HCT116 (cell line): ENCODE measurements at regions not wholly inside any gene's neighbourhood (a gene's known extent, or its start where the extent isn't known, plus 50 kb on each side); places are given as distances from the start of the nearest gene placed in this dataset.

ENCODE experiments used
- ATAC-seq: fragments of 200-7000 bp; cut with Tn5 transposase; 2 replicates; pipeline ENCODE4 v1.9.1; 2020; ENCODE audit warnings: mild to moderate bottlenecking, moderate library complexity
- BruUV-seq: library from RNA; stranded (reverse); fragments of 400-500 nt; replicated peaks from 2 replicates; lab custom pipeline; 2021; lab: Mats Ljungman, UMichigan
- CTCF ChIA-PET: fragments of 300-600 bp; sonication (Branson Sonifier 250); formaldehyde crosslinking; loops from one replicate; lab custom pipeline; 2021; ENCODE audit warnings: antibody characterized with exemption; lab: Charles Lee
- POLR2A ChIA-PET: fragments of 300-600, 350-600 bp; sonication (Branson Sonifier 250); formaldehyde crosslinking; loops from one replicate; lab custom pipeline; 2021; ENCODE audit warnings: antibody characterized with exemption; lab: Charles Lee
- RAD21 ChIA-PET, 2 experiments: fragments of 300-600 bp; sonication (Branson Sonifier 250); formaldehyde crosslinking; loops; one replicate each; lab custom pipeline; 2023; ENCODE audit warnings: low total read pairs in 2 of 2; ENCODE audit not compliant: uncharacterized antibody in 2 of 2, unreplicated experiment in 2 of 2, low non-redundant PET in 1 of 2; lab: Charles Lee
- DNase-seq: peaks from one replicate; pipeline ENCODE4 v3.0.0-alpha.2; 2010; ENCODE audit warnings: low read depth, low spot score
- H2AFZ ChIP-seq: fragments of 200-600 bp; shearing (Covaris generic), sonication (generic); 2 replicates; pipeline ENCODE4 v1.6.1; 2017; ENCODE audit warnings: low read depth, mixed run types, mixed read lengths, antibody characterized with exemption, low read length; ENCODE audit not compliant: poor library complexity, severe bottlenecking
- H3K27ac ChIP-seq: 2 replicates; pipeline ENCODE4 v1.5.1; 2012; ENCODE audit warnings: low read depth, low read length
- H3K27me3 ChIP-seq: fragments of 200-600 bp; sonication (generic); 2 replicates; pipeline ENCODE4 v1.6.1; 2016; ENCODE audit warnings: mixed run types, low read length, mixed read lengths; ENCODE audit not compliant: insufficient read depth
- H3K36me3 ChIP-seq, 2 experiments: fragments of 200-500 bp in 1 of 2; fragments of 200-600 bp in 1 of 2; sonication (Bioruptor generic) in 1 of 2; sonication (generic) in 1 of 2; 2 replicates each; pipeline versions ENCODE4 v1.5.1 to v1.6.1; 2014 to 2016; ENCODE audit warnings: low read length in 2 of 2, inconsistent platforms in 1 of 2, mixed read lengths in 1 of 2, mixed run types in 1 of 2; ENCODE audit not compliant: insufficient read depth in 2 of 2, control insufficient read depth in 1 of 2
- H3K4me1 ChIP-seq, 2 experiments: fragments of 200-600 bp in 1 of 2; sonication (generic) in 1 of 2; 2 replicates each; pipeline versions ENCODE4 v1.5.1 to v1.6.1; 2012 to 2017; ENCODE audit warnings: low read length in 2 of 2, inconsistent platforms in 1 of 2, mild to moderate bottlenecking in 1 of 2, mixed read lengths in 1 of 2, mixed run types in 1 of 2, moderate library complexity in 1 of 2; ENCODE audit not compliant: insufficient read depth in 2 of 2, control insufficient read depth in 1 of 2
- H3K4me2 ChIP-seq: fragments of 200-600 bp; sonication (generic); 2 replicates; pipeline ENCODE4 v1.6.1; 2017; ENCODE audit warnings: mixed run types, low read length, mixed read lengths
- H3K4me3 ChIP-seq, 2 experiments: fragments of 200-600 bp in 1 of 2; sonication (generic) in 1 of 2; replicated peaks in 1 of 2; 2 replicates each; pipeline ENCODE4 v1.5.1; 2011 to 2016; ENCODE audit warnings: low read length in 2 of 2, control low read depth in 1 of 2, low read depth in 1 of 2, mild to moderate bottlenecking in 1 of 2, mixed read lengths in 1 of 2, mixed run types in 1 of 2
- H3K79me2 ChIP-seq: fragments of 200-600 bp; sonication (generic); 2 replicates; pipeline ENCODE4 v1.6.1; 2017; ENCODE audit warnings: mild to moderate bottlenecking, mixed run types, low read length, moderate library complexity, mixed read lengths; ENCODE audit not compliant: insufficient read depth
- H3K9ac ChIP-seq: fragments of 200-600 bp; sonication (generic); 2 replicates; pipeline ENCODE4 v1.6.1; 2016; ENCODE audit warnings: low read length, mixed read lengths
- H3K9me2 ChIP-seq: fragments of 200-600 bp; sonication (generic), shearing (Covaris generic); 2 replicates; pipeline ENCODE4 v1.6.1; 2017; ENCODE audit warnings: mixed run types, mild to moderate bottlenecking, moderate library complexity; ENCODE audit not compliant: insufficient read depth
- H3K9me3 ChIP-seq, 2 experiments: fragments of 200-500 bp in 1 of 2; fragments of 200-600 bp in 1 of 2; sonication (Bioruptor generic) in 1 of 2; sonication (generic) in 1 of 2; 2 replicates each; pipeline ENCODE4 v1.6.1; 2014 to 2017; ENCODE audit warnings: low read length in 2 of 2, mixed read lengths in 2 of 2, inconsistent platforms in 1 of 2, low read depth in 1 of 2, mild to moderate bottlenecking in 1 of 2, mixed run types in 1 of 2, moderate library complexity in 1 of 2; ENCODE audit not compliant: control insufficient read depth in 1 of 2, insufficient read depth in 1 of 2
- H4K20me1 ChIP-seq: fragments of 200-600 bp; sonication (generic), shearing (Covaris generic); 2 replicates; pipeline ENCODE4 v1.6.1; 2017; ENCODE audit warnings: mixed run types, mild to moderate bottlenecking, moderate library complexity; ENCODE audit not compliant: insufficient read depth
- ATF3 ChIP-seq: IDR thresholded peaks from 2 replicates; pipeline ENCODE4 v1.6.1; 2012
- CTCF ChIP-seq, 3 experiments: fragments of 200-600 bp in 1 of 3; sonication (generic) in 1 of 3; IDR thresholded peaks in 2 of 3; conservative IDR thresholded peaks in 1 of 3; 2 replicates each; pipeline ENCODE4 v1.5.1; 2012 to 2017; ENCODE audit warnings: low read depth in 2 of 3, low read length in 2 of 3, antibody characterized with exemption in 1 of 3, borderline replicate concordance in 1 of 3, control low read depth in 1 of 3, mild to moderate bottlenecking in 1 of 3, mixed read lengths in 1 of 3, mixed run types in 1 of 3, moderate library complexity in 1 of 3; ENCODE audit not compliant: insufficient read depth in 1 of 3
- EGR1 ChIP-seq: IDR thresholded peaks from 2 replicates; pipeline ENCODE4 v1.6.1; 2012; ENCODE audit warnings: low read depth
- ELF1 ChIP-seq: IDR thresholded peaks from 2 replicates; pipeline ENCODE4 v1.6.1; 2012; ENCODE audit warnings: low read depth, borderline replicate concordance
- EZH2 ChIP-seq: fragments of 200-600 bp; sonication (generic); IDR thresholded peaks from 2 replicates; pipeline ENCODE4 v1.6.1; 2017; ENCODE audit warnings: antibody characterized with exemption, mixed run types
- FOSL1 ChIP-seq: IDR thresholded peaks from 2 replicates; pipeline ENCODE4 v1.6.1; 2012; ENCODE audit warnings: low read depth
- MAX ChIP-seq: IDR thresholded peaks from 2 replicates; pipeline ENCODE4 v1.6.1; 2012
- POLR2AphosphoS5 ChIP-seq: IDR thresholded peaks from 2 replicates; pipeline ENCODE4 v1.6.1; 2011; ENCODE audit warnings: mild to moderate bottlenecking, low read depth, low read length, moderate library complexity
- REST ChIP-seq: IDR thresholded peaks from 2 replicates; pipeline ENCODE4 v1.6.1; 2012; ENCODE audit warnings: low read depth
- SIN3A ChIP-seq: IDR thresholded peaks from 2 replicates; pipeline ENCODE4 v1.6.1; 2012; ENCODE audit warnings: low read depth
- SP1 ChIP-seq: IDR thresholded peaks from 2 replicates; pipeline ENCODE4 v1.6.1; 2012; ENCODE audit warnings: low read depth
- YY1 ChIP-seq: IDR thresholded peaks from 2 replicates; pipeline ENCODE4 v1.6.1; 2011; ENCODE audit warnings: low read length, low read depth, moderate library complexity, mild to moderate bottlenecking; ENCODE audit not compliant: insufficient replicate concordance; ENCODE audit errors: extremely low read depth
- ZFX ChIP-seq: fragments of 450-650 bp; IDR thresholded peaks from 2 replicates; pipeline ENCODE4 v1.6.1; 2017
- ZNF274 ChIP-seq: fragments of 200-500 bp; sonication (Bioruptor generic); IDR thresholded peaks from 2 replicates; pipeline ENCODE4 v1.6.1; 2014; ENCODE audit warnings: mild to moderate bottlenecking, low read depth, low read length, inconsistent platforms
- intact Hi-C: fragments of 100-400 bp; cut with micrococcal nuclease; formaldehyde crosslinking; loops from 2 replicates; pipeline ENCODE4 v1.10.0; 2022

GRCh38 chr5:164336906-164337305 is 831.5 kb downstream of the MAT2B start:
- ChIA-PET RAD21 (no interaction called here), POLR2A (no interaction called here), CTCF (no interaction called here)
- H3K9me3 ChIP-seq, result peaks cover 6 to 13% of the 10 kb centered on the region in 2 experiments; a peak in 3 of 4 replicates
- DNase-seq (no peak), ATAC-seq (no peak)
- H3K4me1 ChIP-seq, result no peaks in the 10 kb centered on the region
- BruUV-seq, result no TSS peak
- H3K36me3 ChIP-seq, result no peaks in the 10 kb centered on the region
- no peaks in the 10 kb centered on the region for H3K79me2 ChIP-seq
- TF ChIP-seq ATF3, result no peak
- no peak for TF ChIP-seq EGR1
- TF ChIP-seq ZNF274, result no peak
- TF ChIP-seq SIN3A, result no peak
- no peaks in the 10 kb centered on the region for H3K9me2 ChIP-seq
- no peak overlapping the region for H3K4me2 ChIP-seq
- intact Hi-C loops, result no loop called here
- no peak overlapping the region for H3K9ac ChIP-seq
- H4K20me1 ChIP-seq, result no peaks in the 10 kb centered on the region
- no peak overlapping the region for H2AFZ ChIP-seq
- H3K27me3 ChIP-seq, result no peaks in the 10 kb centered on the region
- no peak overlapping the region for H3K4me3 ChIP-seq
- H3K27ac ChIP-seq, result no peak overlapping the region

GRCh38 chr5:164341056-164341619 is 835.7 kb downstream of the MAT2B start:
- Histone ChIP-seq H3K4me2 (no peak overlapping the region), H3K27me3 (no peaks in the 10 kb centered on the region), H3K79me2 (no peaks in the 10 kb centered on the region), H3K9ac (no peak overlapping the region), H3K4me1 (no peaks in the 10 kb centered on the region), H3K9me3 (peaks cover 5 to 10% of the 10 kb centered on the region in 2 experiments; a peak in 2 of 4 replicates), H3K4me3 (no peak overlapping the region), H4K20me1 (no peaks in the 10 kb centered on the region), H2AFZ (no peak overlapping the region), H3K27ac (no peak overlapping the region), H3K9me2 (no peaks in the 10 kb centered on the region), H3K36me3 (no peaks in the 10 kb centered on the region)
- no peak for ATAC-seq
- DNase-seq, result no peak
- ChIA-PET POLR2A (no interaction called here), RAD21 (no interaction called here), CTCF (no interaction called here)
- no TSS peak for BruUV-seq
- intact Hi-C loops, result no loop called here
- TF ChIP-seq EZH2 (no peak), MAX (no peak), CTCF (IDR thresholded peaks at IDR 0.05 in 2 of 3, conservative IDR thresholded peaks at IDR 0.05 in 1 of 3; ENCODE audit: borderline replicate concordance in 1 of 3, insufficient read depth in 1 of 3, low read depth in 2 of 3, low read length in 2 of 3) (no peak), REST (no peak), FOSL1 (no peak), ZFX (no peak), ELF1 (no peak), YY1 (no peak), POLR2AphosphoS5 (no peak), ZNF274 (no peak), SP1 (no peak)
